ENCODE measurements at regions not wholly inside any gene's neighbourhood (a gene's known extent, or its start where the extent isn't known, plus 50 kb on each side); places are given as distances from the start of the nearest gene placed in this dataset.

DNA sequence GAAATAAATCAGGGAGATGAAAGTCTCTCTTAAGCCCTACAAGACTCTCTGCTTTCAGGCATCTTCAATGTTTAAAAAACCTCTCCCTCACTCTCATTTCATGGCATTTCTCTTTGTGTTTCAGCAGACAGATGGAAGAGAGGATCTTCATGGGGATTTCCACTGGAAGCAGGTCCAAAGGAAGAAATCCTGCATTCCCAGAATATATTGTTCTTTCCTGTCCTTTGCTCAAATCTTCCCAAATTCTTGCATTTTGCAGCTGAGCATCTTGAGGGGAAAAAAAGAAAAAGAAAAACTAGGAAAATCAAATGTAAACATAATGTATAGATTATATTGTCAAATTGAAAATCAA lies 382.2 kb downstream of the ENC1 start:
- Histone ChIP-seq H3K36me3 (no peaks in the 10 kb centered on the region), H3K4me3 (no peak overlapping the region), H3K4me1 (peaks cover 15% of the 10 kb centered on the region), H3K9me3 (no peaks in the 10 kb centered on the region), H3K27ac (no peak overlapping the region), H3K27me3 (no peaks in the 10 kb centered on the region)
- TF ChIP-seq EP300 (IDR thresholded peaks at IDR 0.05), result no peak
- TF ChIP-seq POLR2A (IDR thresholded peaks at IDR 0.05), result no peak
- TF ChIP-seq POLR2AphosphoS5 (IDR thresholded peaks at IDR 0.05), result no peak
- TF ChIP-seq, protein P1, sequence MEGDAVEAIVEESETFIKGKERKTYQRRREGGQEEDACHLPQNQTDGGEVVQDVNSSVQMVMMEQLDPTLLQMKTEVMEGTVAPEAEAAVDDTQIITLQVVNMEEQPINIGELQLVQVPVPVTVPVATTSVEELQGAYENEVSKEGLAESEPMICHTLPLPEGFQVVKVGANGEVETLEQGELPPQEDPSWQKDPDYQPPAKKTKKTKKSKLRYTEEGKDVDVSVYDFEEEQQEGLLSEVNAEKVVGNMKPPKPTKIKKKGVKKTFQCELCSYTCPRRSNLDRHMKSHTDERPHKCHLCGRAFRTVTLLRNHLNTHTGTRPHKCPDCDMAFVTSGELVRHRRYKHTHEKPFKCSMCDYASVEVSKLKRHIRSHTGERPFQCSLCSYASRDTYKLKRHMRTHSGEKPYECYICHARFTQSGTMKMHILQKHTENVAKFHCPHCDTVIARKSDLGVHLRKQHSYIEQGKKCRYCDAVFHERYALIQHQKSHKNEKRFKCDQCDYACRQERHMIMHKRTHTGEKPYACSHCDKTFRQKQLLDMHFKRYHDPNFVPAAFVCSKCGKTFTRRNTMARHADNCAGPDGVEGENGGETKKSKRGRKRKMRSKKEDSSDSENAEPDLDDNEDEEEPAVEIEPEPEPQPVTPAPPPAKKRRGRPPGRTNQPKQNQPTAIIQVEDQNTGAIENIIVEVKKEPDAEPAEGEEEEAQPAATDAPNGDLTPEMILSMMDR (IDR thresholded peaks at IDR 0.05), result no peak
- no peak for DNase-seq (ENCODE audit: low spot score in 2 of 2)

DNA sequence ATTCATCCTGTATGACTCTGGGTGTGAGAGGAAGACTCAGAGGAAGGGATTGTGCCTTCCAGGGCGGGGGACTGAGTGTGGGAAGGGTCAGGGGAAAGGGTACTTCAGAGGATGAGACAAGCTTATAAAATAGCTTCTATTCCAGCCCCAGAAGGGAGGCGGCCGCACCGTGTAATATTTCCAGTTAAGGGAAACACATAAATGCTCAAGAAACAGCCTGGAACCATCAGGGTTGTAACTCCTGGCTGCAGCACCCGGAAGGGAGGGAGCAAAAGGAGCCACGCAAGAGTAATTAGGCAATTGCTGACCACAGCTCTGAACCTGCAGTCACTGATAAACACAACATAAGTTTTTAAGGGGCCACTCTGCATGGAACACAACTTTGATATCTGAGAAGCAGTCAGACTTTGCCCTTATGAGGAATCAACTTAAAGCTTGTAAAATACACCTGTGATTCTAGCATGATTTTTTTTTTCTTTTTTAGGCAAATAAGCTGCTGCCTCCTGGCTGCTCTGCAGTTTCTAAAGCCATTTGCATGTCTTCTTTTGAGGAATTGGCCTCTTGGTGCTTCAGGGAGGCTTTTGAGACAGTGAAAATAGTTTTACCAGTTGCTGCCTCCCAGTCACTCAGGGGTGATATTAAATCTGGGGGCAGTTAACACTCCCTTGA lies 382.7 kb downstream of the ENC1 start:
- 28% methylated on average over 6 of the region's 6 CpGs for WGBS
- H3K27ac ChIP-seq, result peak overlapping the region; percentile 54
- H3K9me3 ChIP-seq, result no peaks in the 10 kb centered on the region
- peak; percentile 81 to 87 for DNase-seq (ENCODE audit: low spot score in 2 of 2)
- TF ChIP-seq POLR2AphosphoS5 (IDR thresholded peaks at IDR 0.05) (no peak), POLR2A (IDR thresholded peaks at IDR 0.05) (no peak), EP300 (IDR thresholded peaks at IDR 0.05) (no peak)
- TF ChIP-seq, protein P1 (IDR thresholded peaks at IDR 0.05), result no peak
- H3K36me3 ChIP-seq, result no peaks in the 10 kb centered on the region
- H3K27me3 ChIP-seq, result no peaks in the 10 kb centered on the region
- peaks cover 15% of the 10 kb centered on the region for H3K4me1 ChIP-seq
- H3K4me3 ChIP-seq, result no peak overlapping the region

DNA sequence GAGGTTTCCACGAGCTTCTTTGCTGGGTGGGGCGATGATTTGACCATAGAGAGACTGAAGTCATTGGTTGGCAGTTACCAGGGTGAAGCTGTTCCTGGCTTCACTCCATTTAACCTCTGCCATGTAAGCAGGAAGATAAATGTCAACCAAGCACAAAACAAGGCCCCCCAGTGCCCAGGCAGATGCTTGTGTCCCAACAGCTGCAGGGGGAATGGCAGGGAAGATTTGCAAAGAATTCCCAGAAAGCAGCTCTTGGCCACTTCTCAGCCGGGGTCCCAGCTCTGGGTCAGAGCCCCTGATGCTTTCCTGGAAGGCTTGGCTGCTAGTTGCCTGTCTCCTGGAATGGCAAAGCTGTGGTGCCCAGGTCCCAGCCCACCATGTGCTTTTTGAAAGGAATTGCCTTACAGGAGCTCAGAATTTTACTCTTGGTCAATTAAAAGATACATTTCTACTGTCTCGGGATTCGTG lies 383.4 kb downstream of the ENC1 start:
- 56% methylated on average over 5 of the region's 5 CpGs for WGBS
- H3K27me3 ChIP-seq, result no peaks in the 10 kb centered on the region
- H3K9me3 ChIP-seq, result no peaks in the 10 kb centered on the region
- no peak overlapping the region for H3K4me3 ChIP-seq
- no peak for DNase-seq (ENCODE audit: low spot score in 2 of 2)
- H3K27ac ChIP-seq, result peak overlapping the region; percentile 54
- TF ChIP-seq POLR2A (IDR thresholded peaks at IDR 0.05) (no peak), EP300 (IDR thresholded peaks at IDR 0.05) (no peak), POLR2AphosphoS5 (IDR thresholded peaks at IDR 0.05) (no peak)
- TF ChIP-seq, protein P1 (IDR thresholded peaks at IDR 0.05), result no peak
- H3K4me1 ChIP-seq, result peaks cover 17% of the 10 kb centered on the region
- no peaks in the 10 kb centered on the region for H3K36me3 ChIP-seq

DNA sequence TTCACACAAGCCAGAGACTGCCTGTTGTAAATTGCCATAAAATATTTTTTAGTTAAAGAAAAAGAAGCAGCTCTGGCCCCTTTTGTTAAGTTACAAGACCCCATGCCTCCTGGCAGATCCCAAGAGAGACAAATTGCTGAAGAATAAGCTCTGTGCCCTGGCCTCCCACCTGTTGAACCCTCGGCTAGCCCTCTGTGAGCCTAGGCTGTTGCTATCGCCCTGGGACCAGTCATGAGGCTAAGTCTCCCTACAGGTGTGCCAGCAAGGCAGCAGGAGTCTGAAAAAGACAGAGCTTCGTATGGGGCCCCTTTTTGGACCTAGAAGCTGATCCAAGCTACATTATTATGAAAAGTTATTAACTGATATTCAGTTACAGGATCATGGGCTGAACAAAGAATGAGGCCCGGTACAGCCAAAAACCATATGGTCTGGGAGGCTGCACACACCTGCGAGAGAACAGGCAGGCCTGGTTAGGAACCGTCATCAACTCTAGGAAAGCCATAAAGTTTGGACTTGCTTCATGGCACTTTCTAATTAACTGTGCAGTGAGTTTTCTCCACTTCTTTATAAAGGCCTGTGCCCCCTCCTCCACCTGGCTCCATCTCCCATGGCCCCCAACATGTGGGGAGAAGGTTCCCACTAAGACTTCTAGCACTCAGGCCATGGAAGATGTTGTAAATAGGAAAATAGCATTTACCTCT lies 384.7 kb downstream of the ENC1 start:
- no peaks in the 10 kb centered on the region for H3K9me3 ChIP-seq
- no peak for DNase-seq (ENCODE audit: low spot score in 2 of 2)
- H3K27ac ChIP-seq, result no peak overlapping the region
- 95% methylated on average over 6 of the region's 6 CpGs for WGBS
- no peak overlapping the region for H3K4me3 ChIP-seq
- H3K27me3 ChIP-seq, result no peaks in the 10 kb centered on the region
- TF ChIP-seq EP300 (IDR thresholded peaks at IDR 0.05) (no peak), POLR2A (IDR thresholded peaks at IDR 0.05) (no peak), POLR2AphosphoS5 (IDR thresholded peaks at IDR 0.05) (no peak)
- TF ChIP-seq, protein P1 (IDR thresholded peaks at IDR 0.05), result no peak
- peaks cover 23% of the 10 kb centered on the region for H3K4me1 ChIP-seq
- no peaks in the 10 kb centered on the region for H3K36me3 ChIP-seq

DNA sequence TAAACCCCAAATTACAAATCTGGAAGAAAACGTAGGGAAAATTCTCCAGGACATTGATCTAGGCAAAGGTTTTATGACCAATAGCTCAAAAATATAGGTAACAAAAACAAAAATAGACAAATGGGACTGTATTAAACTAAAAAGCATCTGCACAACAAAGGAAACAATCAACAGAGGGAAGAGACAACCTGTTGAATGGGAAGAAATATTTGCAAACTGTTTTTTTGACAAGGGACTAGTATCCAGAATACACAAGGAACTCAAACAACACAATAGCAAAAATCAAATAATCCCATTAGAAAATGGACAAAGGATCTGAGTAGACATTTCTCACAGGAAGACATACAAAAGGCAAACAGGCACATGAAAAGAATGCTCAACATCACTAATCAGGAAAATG lies 386.3 kb downstream of the ENC1 start:
- TF ChIP-seq, protein P1 (IDR thresholded peaks at IDR 0.05), result no peak
- TF ChIP-seq EP300 (IDR thresholded peaks at IDR 0.05), result no peak
- no peak for TF ChIP-seq POLR2A (IDR thresholded peaks at IDR 0.05)
- no peak for TF ChIP-seq POLR2AphosphoS5 (IDR thresholded peaks at IDR 0.05)
- no peak for DNase-seq (ENCODE audit: low spot score in 2 of 2)
- Histone ChIP-seq H3K27ac (no peak overlapping the region), H3K4me1 (peaks cover 30% of the 10 kb centered on the region), H3K9me3 (no peaks in the 10 kb centered on the region), H3K27me3 (no peaks in the 10 kb centered on the region), H3K36me3 (no peaks in the 10 kb centered on the region), H3K4me3 (no peak overlapping the region)
- 93% methylated on average over 1 of the region's 1 CpG for WGBS
